Trophoblast cell (in vitro differentiated cells and primary cell): ENCODE measurements at regions not wholly inside any gene's neighbourhood (a gene's known extent, or its start where the extent isn't known, plus 50 kb on each side); places are given as distances from the start of the nearest gene placed in this dataset.

Source experiments
- DNase-seq, 2 donors: peaks; one replicate each; pipeline ENCODE4 v3.0.0-alpha.2; 2016
- H2AFZ ChIP-seq: 2 replicates; pipeline ENCODE4 v1.6.1; 2013; ENCODE audit warnings: low read length, moderate library complexity, mild to moderate bottlenecking; ENCODE audit not compliant: insufficient read depth, poor library complexity
- H2AK5ac ChIP-seq: 2 replicates; pipeline ENCODE4 v1.6.1; 2013; ENCODE audit warnings: mild to moderate bottlenecking, low read length
- H2BK120ac ChIP-seq: 2 replicates; pipeline ENCODE4 v1.6.1; 2013; ENCODE audit warnings: low read length, mild to moderate bottlenecking, moderate library complexity; ENCODE audit not compliant: insufficient read depth, poor library complexity
- H2BK12ac ChIP-seq: 2 replicates; pipeline ENCODE4 v1.6.1; 2013; ENCODE audit warnings: mild to moderate bottlenecking, low read length, moderate library complexity
- H2BK5ac ChIP-seq: 2 replicates; pipeline ENCODE4 v1.6.1; 2013; ENCODE audit warnings: low read length, low read depth, moderate library complexity, mild to moderate bottlenecking; ENCODE audit not compliant: poor library complexity
- H3K14ac ChIP-seq: 2 replicates; pipeline ENCODE4 v1.6.1; 2013; ENCODE audit warnings: mild to moderate bottlenecking, low read length
- H3K18ac ChIP-seq: 2 replicates; pipeline ENCODE4 v1.6.1; 2013; ENCODE audit warnings: mild to moderate bottlenecking, low read length
- H3K23ac ChIP-seq: 2 replicates; pipeline ENCODE4 v1.6.1; 2013; ENCODE audit warnings: low read length
- H3K27ac ChIP-seq: 2 replicates; pipeline ENCODE4 v1.5.1; 2013; ENCODE audit warnings: low read depth, mild to moderate bottlenecking, inconsistent platforms, low read length, moderate library complexity
- H3K27me3 ChIP-seq: 2 replicates; pipeline ENCODE4 v1.6.1; 2013; ENCODE audit warnings: inconsistent platforms, mild to moderate bottlenecking, low read length, moderate library complexity; ENCODE audit not compliant: insufficient read depth
- H3K36me3 ChIP-seq, 2 experiments: 1 replicate in 1 of 2; 2 replicates in 1 of 2; pipeline ENCODE4 v1.6.1; 2013; ENCODE audit warnings: low read length in 2 of 2, mild to moderate bottlenecking in 2 of 2, moderate library complexity in 1 of 2; ENCODE audit not compliant: insufficient read depth in 2 of 2, control insufficient read depth in 1 of 2
- H3K4ac ChIP-seq: 2 replicates; pipeline ENCODE4 v1.6.1; 2013; ENCODE audit warnings: low read depth, mild to moderate bottlenecking, low read length, moderate library complexity
- H3K4me1 ChIP-seq, 2 experiments: 1 replicate in 1 of 2; 2 replicates in 1 of 2; pipeline ENCODE4 v1.6.1; 2013; ENCODE audit warnings: low read length in 2 of 2, mild to moderate bottlenecking in 2 of 2, moderate library complexity in 1 of 2; ENCODE audit not compliant: insufficient read depth in 2 of 2, control insufficient read depth in 1 of 2
- H3K4me2 ChIP-seq: 2 replicates; pipeline ENCODE4 v1.6.1; 2013; ENCODE audit warnings: inconsistent platforms, mild to moderate bottlenecking, low read length, moderate library complexity
- H3K4me3 ChIP-seq: 2 replicates; pipeline ENCODE4 v1.5.1; 2013; ENCODE audit warnings: mild to moderate bottlenecking, low read depth, low read length, inconsistent platforms
- H3K79me1 ChIP-seq: one replicate; pipeline ENCODE4 v1.6.1; 2013; ENCODE audit warnings: low read length
- H3K79me2 ChIP-seq: 2 replicates; pipeline ENCODE4 v1.6.1; 2013; ENCODE audit warnings: low read length, mild to moderate bottlenecking; ENCODE audit not compliant: control insufficient read depth, insufficient read depth, poor library complexity
- H3K9ac ChIP-seq: 2 replicates; pipeline ENCODE4 v1.6.1; 2013; ENCODE audit warnings: mild to moderate bottlenecking, low read length
- H3K9me3 ChIP-seq: 2 replicates; pipeline ENCODE4 v1.6.1; 2013; ENCODE audit warnings: low read depth, mild to moderate bottlenecking, control low read depth, inconsistent platforms, low read length; ENCODE audit not compliant: insufficient read depth
- H4K12ac ChIP-seq: 2 replicates; pipeline ENCODE4 v1.6.1; 2013; ENCODE audit warnings: low read depth, mild to moderate bottlenecking, low read length, moderate library complexity
- H4K8ac ChIP-seq: 2 replicates; pipeline ENCODE4 v1.6.1; 2013; ENCODE audit warnings: low read depth, mild to moderate bottlenecking, low read length, moderate library complexity
- H4K91ac ChIP-seq: one replicate; pipeline ENCODE4 v1.6.1; 2013; ENCODE audit warnings: low read depth, mild to moderate bottlenecking, low read length, moderate library complexity
- WGBS: extraction: QIAGEN DNeasy Blood & Tissue Kit; methylation state at CpG from one replicate; pipeline ENCODE4 v1.1.7; 2013; ENCODE audit warnings: missing lambda C conversion rate; ENCODE audit not compliant: insufficient read length, insufficient coverage; ENCODE audit errors: extremely low coverage; 5-methylcytosine and 5-hydroxymethylcytosine counted together

GRCh38 chr18:42341423-42341822 lies 386.4 kb downstream of the PIK3C3 start:
- Histone ChIP-seq H3K18ac (no peak overlapping the region), H3K27ac (no peak overlapping the region), H2AFZ (no peak overlapping the region), H3K79me1 (no peaks in the 10 kb centered on the region), H3K79me2 (no peaks in the 10 kb centered on the region), H3K9ac (no peak overlapping the region), H3K9me3 (no peaks in the 10 kb centered on the region), H3K4me3 (no peak overlapping the region), H3K36me3 (no peaks in the 10 kb centered on the region), H3K4me1 (no peaks in the 10 kb centered on the region), H4K12ac (no peak overlapping the region), H3K4ac (no peak overlapping the region), H2AK5ac (no peak overlapping the region), H2BK120ac (no peak overlapping the region), H3K4me2 (no peak overlapping the region), H3K27me3 (no peaks in the 10 kb centered on the region), H2BK5ac (no peak overlapping the region), H3K14ac (no peak overlapping the region), H3K23ac (no peak overlapping the region), H2BK12ac (no peak overlapping the region), H4K91ac (no peak overlapping the region), H4K8ac (no peak overlapping the region)
- WGBS: no CpG with 5 or more reads among the region's 1 CpG
- DNase-seq: no peak

- Histone ChIP-seq H4K12ac (no peak overlapping the region), H4K91ac (no peak overlapping the region), H3K14ac (no peak overlapping the region), H3K4me3 (no peak overlapping the region), H3K4me1 (no peaks in the 10 kb centered on the region), H2BK12ac (no peak overlapping the region), H3K79me2 (no peaks in the 10 kb centered on the region), H2AK5ac (no peak overlapping the region), H3K79me1 (no peaks in the 10 kb centered on the region), H3K36me3 (no peaks in the 10 kb centered on the region), H2BK120ac (no peak overlapping the region), H2AFZ (no peak overlapping the region), H3K18ac (no peak overlapping the region), H3K4me2 (no peak overlapping the region), H2BK5ac (no peak overlapping the region), H3K9ac (no peak overlapping the region), H4K8ac (no peak overlapping the region), H3K4ac (no peak overlapping the region), H3K23ac (no peak overlapping the region), H3K27me3 (no peaks in the 10 kb centered on the region), H3K27ac (no peak overlapping the region), H3K9me3 (no peaks in the 10 kb centered on the region)
- WGBS: no CpG with 5 or more reads among the region's 5 CpGs
- DNase-seq: no peak
These were observed 393.7 kb downstream of the PIK3C3 start for GRCh38 chr18:42348722-42349121.

GRCh38 chr18:42351455-42351854 lies 396.4 kb downstream of the PIK3C3 start:
- Histone ChIP-seq H2AFZ (no peak overlapping the region), H3K23ac (no peak overlapping the region), H3K27me3 (no peaks in the 10 kb centered on the region), H3K4me2 (no peak overlapping the region), H3K27ac (no peak overlapping the region), H4K8ac (no peak overlapping the region), H2BK12ac (no peak overlapping the region), H3K79me1 (no peaks in the 10 kb centered on the region), H2AK5ac (no peak overlapping the region), H3K9ac (no peak overlapping the region), H4K91ac (no peak overlapping the region), H3K14ac (no peak overlapping the region), H3K79me2 (no peaks in the 10 kb centered on the region), H3K36me3 (no peaks in the 10 kb centered on the region), H4K12ac (no peak overlapping the region), H3K4me3 (no peak overlapping the region), H3K4me1 (no peaks in the 10 kb centered on the region), H3K18ac (no peak overlapping the region), H3K4ac (no peak overlapping the region), H2BK5ac (no peak overlapping the region), H2BK120ac (no peak overlapping the region), H3K9me3 (no peaks in the 10 kb centered on the region)
- no CpG with 5 or more reads among the region's 2 CpGs for WGBS
- no peak for DNase-seq

- H4K12ac ChIP-seq: no peak overlapping the region
These were observed 405.7 kb downstream of the PIK3C3 start for GRCh38 chr18:42360716-42361115.

More at GRCh38 chr18:42360716-42361115, 405.7 kb downstream of the PIK3C3 start:
- no peak overlapping the region for H2AK5ac ChIP-seq
- H3K9me3 ChIP-seq: no peaks in the 10 kb centered on the region
- no peak overlapping the region for H3K4me2 ChIP-seq
- no peak overlapping the region for H4K91ac ChIP-seq
- H2BK12ac ChIP-seq: no peak overlapping the region
- H2AFZ ChIP-seq: no peak overlapping the region
- H3K79me1 ChIP-seq: no peaks in the 10 kb centered on the region
- H3K4me1 ChIP-seq: no peaks in the 10 kb centered on the region
- no peak overlapping the region for H3K27ac ChIP-seq
- no peak overlapping the region for H4K8ac ChIP-seq
- no peak overlapping the region for H3K9ac ChIP-seq
- no peak overlapping the region for H3K23ac ChIP-seq
- no peak overlapping the region for H3K4ac ChIP-seq
- no peak overlapping the region for H2BK120ac ChIP-seq
- no peaks in the 10 kb centered on the region for H3K27me3 ChIP-seq
- H2BK5ac ChIP-seq: no peak overlapping the region
- no peak overlapping the region for H3K4me3 ChIP-seq
- H3K14ac ChIP-seq: no peak overlapping the region
- H3K79me2 ChIP-seq: no peaks in the 10 kb centered on the region
- no peak for DNase-seq
- no peaks in the 10 kb centered on the region for H3K36me3 ChIP-seq
- no peak overlapping the region for H3K18ac ChIP-seq
